Natural killer cell (primary cell): ENCODE measurements at regions not wholly inside any gene's neighbourhood (a gene's known extent, or its start where the extent isn't known, plus 50 kb on each side); places are given as distances from the start of the nearest gene placed in this dataset.

Experiments used
- ATAC-seq, 3 donors: fragments of 150-1000 bp in 2 of 3; fragments of 200-7000 bp in 1 of 3; cut with Tn5 transposase; 1 replicate in 1 of 3; 2 replicates in 2 of 3; pipeline ENCODE4 v1.10.0; 2021; ENCODE audit warnings: mild to moderate bottlenecking in 2 of 3, moderate library complexity in 2 of 3
- DNase-seq, 2 donors: peaks; one replicate each; pipeline versions ENCODE4 v3.0.0 to v3.0.0-alpha.2; 2013 to 2021; ENCODE audit warnings: mixed read lengths in 1 of 2
- H3K27ac ChIP-seq: one replicate; pipeline ENCODE4 v1.5.1; 2013; ENCODE audit warnings: mild to moderate bottlenecking, low read length
- H3K27me3 ChIP-seq: one replicate; pipeline ENCODE4 v1.6.1; 2013; ENCODE audit warnings: low read length; ENCODE audit not compliant: control insufficient read depth, insufficient read depth
- H3K36me3 ChIP-seq: one replicate; pipeline ENCODE4 v1.6.1; 2013; ENCODE audit warnings: low read length; ENCODE audit not compliant: control insufficient read depth, insufficient read depth
- H3K4me1 ChIP-seq: one replicate; pipeline ENCODE4 v1.6.1; 2013; ENCODE audit warnings: low read length; ENCODE audit not compliant: control insufficient read depth, insufficient read depth
- H3K4me3 ChIP-seq: one replicate; pipeline ENCODE4 v1.5.1; 2013; ENCODE audit warnings: low read length
- H3K9me3 ChIP-seq: one replicate; pipeline ENCODE4 v1.6.1; 2013; ENCODE audit warnings: low read length; ENCODE audit not compliant: control insufficient read depth, insufficient read depth
- H3K27ac Mint-ChIP-seq, 2 donors: one replicate each; pipeline ENCODE4 v1.8.0; 2022; ENCODE audit warnings: mild to moderate bottlenecking in 2 of 2, mixed read lengths in 2 of 2, moderate library complexity in 1 of 2
- H3K27me3 Mint-ChIP-seq, 2 donors: one replicate each; pipeline ENCODE4 v1.8.0; 2022; ENCODE audit warnings: low read depth in 2 of 2, mixed read lengths in 2 of 2
- H3K36me3 Mint-ChIP-seq: one replicate; pipeline ENCODE4 v1.8.0; 2022; ENCODE audit warnings: mixed read lengths
- H3K4me1 Mint-ChIP-seq, 2 donors: one replicate each; pipeline ENCODE4 v1.8.0; 2022; ENCODE audit warnings: mixed read lengths in 2 of 2
- H3K4me3 Mint-ChIP-seq: one replicate; pipeline ENCODE4 v1.8.0; 2022; ENCODE audit warnings: mild to moderate bottlenecking, moderate library complexity, mixed read lengths
- H3K9me3 Mint-ChIP-seq, 2 donors: one replicate each; pipeline ENCODE4 v1.8.0; 2022; ENCODE audit warnings: mixed read lengths in 2 of 2
- CTCF ChIP-seq: fragments of 200-600 bp; IDR thresholded peaks from one replicate; pipeline ENCODE4 v1.8.0; 2022; ENCODE audit warnings: antibody characterized with exemption
- WGBS: methylation state at CpG from one replicate; pipeline ENCODE4 v1.1.7; 2013; ENCODE audit warnings: missing lambda C conversion rate; ENCODE audit not compliant: insufficient coverage; 5-methylcytosine and 5-hydroxymethylcytosine counted together
- intact Hi-C: fragments of 100-400 bp; cut with micrococcal nuclease; formaldehyde crosslinking; loops from one replicate; pipeline ENCODE4 v1.14.2; 2022

- no peaks in the 10 kb centered on the region for H3K27me3 Mint-ChIP-seq
- no peak overlapping the region for H3K4me3 Mint-ChIP-seq
- ATAC-seq, result no peak
- H3K9me3 Mint-ChIP-seq, result peaks cover 2 to 10% of the 10 kb centered on the region in 2 donors
- H3K9me3 ChIP-seq, result no peaks in the 10 kb centered on the region
- WGBS, result 96% methylated on average over 2 of the region's 3 CpGs
- TF ChIP-seq CTCF, result no peak
- no peaks in the 10 kb centered on the region for H3K36me3 ChIP-seq
- no peaks in the 10 kb centered on the region for H3K27me3 ChIP-seq
- H3K27ac ChIP-seq, result no peak overlapping the region
- DNase-seq, result no peak
- H3K4me3 ChIP-seq, result no peak overlapping the region
- H3K27ac Mint-ChIP-seq, result no peak overlapping the region
- no peaks in the 10 kb centered on the region for H3K4me1 Mint-ChIP-seq
- intact Hi-C loops, result no loop called here
- no peaks in the 10 kb centered on the region for H3K4me1 ChIP-seq
- H3K36me3 Mint-ChIP-seq, result no peaks in the 10 kb centered on the region
These were observed 145.6 kb upstream of the CHRM3 start for GRCh38 chr1:239240736-239241135.

GRCh38 chr1:239239529-239239928 is 146.8 kb upstream of the CHRM3 start:
- Mint-ChIP-seq H3K27me3 (no peaks in the 10 kb centered on the region), H3K27ac (no peak overlapping the region), H3K4me1 (no peaks in the 10 kb centered on the region), H3K4me3 (no peak overlapping the region), H3K36me3 (no peaks in the 10 kb centered on the region), H3K9me3 (peaks cover 2 to 10% of the 10 kb centered on the region in 2 donors)
- Histone ChIP-seq H3K36me3 (no peaks in the 10 kb centered on the region), H3K9me3 (no peaks in the 10 kb centered on the region), H3K27ac (no peak overlapping the region), H3K4me3 (no peak overlapping the region), H3K27me3 (no peaks in the 10 kb centered on the region), H3K4me1 (no peaks in the 10 kb centered on the region)
- no peak for TF ChIP-seq CTCF
- ATAC-seq, result no peak
- no peak for DNase-seq
- intact Hi-C loops, result no loop called here

GRCh38 chr1:239237912-239238311 is 148.5 kb upstream of the CHRM3 start:
- Mint-ChIP-seq H3K36me3 (no peaks in the 10 kb centered on the region), H3K4me1 (no peaks in the 10 kb centered on the region), H3K4me3 (no peak overlapping the region), H3K9me3 (peaks cover 4 to 5% of the 10 kb centered on the region in 2 donors), H3K27me3 (no peaks in the 10 kb centered on the region), H3K27ac (no peak overlapping the region)
- intact Hi-C loops, result no loop called here
- no peak for ATAC-seq
- 96% methylated on average over 9 of the region's 9 CpGs for WGBS
- no peaks in the 10 kb centered on the region for H3K9me3 ChIP-seq
- H3K36me3 ChIP-seq, result no peaks in the 10 kb centered on the region
- no peaks in the 10 kb centered on the region for H3K4me1 ChIP-seq
- TF ChIP-seq CTCF, result no peak
- no peak overlapping the region for H3K4me3 ChIP-seq
- no peaks in the 10 kb centered on the region for H3K27me3 ChIP-seq
- DNase-seq, result no peak
- H3K27ac ChIP-seq, result no peak overlapping the region

GRCh38 chr1:239233626-239234025 is 152.7 kb upstream of the CHRM3 start:
- no peaks in the 10 kb centered on the region for H3K36me3 ChIP-seq
- WGBS, result 93% methylated on average over 2 of the region's 2 CpGs
- H3K4me3 Mint-ChIP-seq, result no peak overlapping the region
- H3K4me3 ChIP-seq, result no peak overlapping the region
- H3K27me3 Mint-ChIP-seq, result no peaks in the 10 kb centered on the region
- H3K9me3 ChIP-seq, result no peaks in the 10 kb centered on the region
- no peak for TF ChIP-seq CTCF
- no peak overlapping the region for H3K27ac Mint-ChIP-seq
- intact Hi-C loops, result no loop called here
- no peak for DNase-seq
- H3K4me1 ChIP-seq, result no peaks in the 10 kb centered on the region
- no peaks in the 10 kb centered on the region for H3K27me3 ChIP-seq
- no peaks in the 10 kb centered on the region for H3K36me3 Mint-ChIP-seq
- H3K9me3 Mint-ChIP-seq, result peaks cover 9 to 13% of the 10 kb centered on the region in 2 donors
- no peaks in the 10 kb centered on the region for H3K4me1 Mint-ChIP-seq
- no peak overlapping the region for H3K27ac ChIP-seq
- ATAC-seq, result no peak
